Neutrophil (primary cell): ENCODE measurements at regions not wholly inside any gene's neighbourhood (a gene's known extent, or its start where the extent isn't known, plus 50 kb on each side); places are given as distances from the start of the nearest gene placed in this dataset.

Experiments used
- H3K27ac ChIP-seq: fragments of 200-600 bp; sonication (generic); 2 replicates; pipeline ENCODE4 v1.5.1; 2016; ENCODE audit warnings: mild to moderate bottlenecking, moderate library complexity
- H3K27me3 ChIP-seq: fragments of 200-600 bp; sonication (generic); 2 replicates; pipeline ENCODE4 v1.6.0; 2016; ENCODE audit warnings: mild to moderate bottlenecking
- H3K36me3 ChIP-seq: fragments of 200-600 bp; sonication (generic); 2 replicates; pipeline ENCODE4 v1.5.1; 2017
- H3K4me1 ChIP-seq, 2 experiments: fragments of 200-600 bp in 1 of 2; sonication (generic) in 1 of 2; 1 replicate in 1 of 2; 2 replicates in 1 of 2; pipeline versions ENCODE4 v1.5.1 to v1.6.1; 2013 to 2016; ENCODE audit warnings: low read depth in 1 of 2, low read length in 1 of 2, mild to moderate bottlenecking in 1 of 2, moderate library complexity in 1 of 2; ENCODE audit not compliant: control insufficient read depth in 1 of 2, insufficient read depth in 1 of 2
- H3K4me3 ChIP-seq, 2 experiments: fragments of 200-600 bp in 1 of 2; sonication (generic) in 1 of 2; 1 replicate in 1 of 2; 2 replicates in 1 of 2; pipeline ENCODE4 v1.5.1; 2013 to 2016; ENCODE audit warnings: low read depth in 1 of 2, low read length in 1 of 2, mild to moderate bottlenecking in 1 of 2, moderate library complexity in 1 of 2
- H3K9me3 ChIP-seq: fragments of 200-600 bp; sonication (generic); 2 replicates; pipeline ENCODE4 v1.5.1; 2016
- TF ChIP-seq, protein P1 (sequence below): fragments of 200-600 bp; sonication (generic); IDR thresholded peaks from 2 replicates; pipeline ENCODE4 v1.5.1; 2016; ENCODE audit warnings: antibody characterized with exemption

- TF ChIP-seq, protein P1, sequence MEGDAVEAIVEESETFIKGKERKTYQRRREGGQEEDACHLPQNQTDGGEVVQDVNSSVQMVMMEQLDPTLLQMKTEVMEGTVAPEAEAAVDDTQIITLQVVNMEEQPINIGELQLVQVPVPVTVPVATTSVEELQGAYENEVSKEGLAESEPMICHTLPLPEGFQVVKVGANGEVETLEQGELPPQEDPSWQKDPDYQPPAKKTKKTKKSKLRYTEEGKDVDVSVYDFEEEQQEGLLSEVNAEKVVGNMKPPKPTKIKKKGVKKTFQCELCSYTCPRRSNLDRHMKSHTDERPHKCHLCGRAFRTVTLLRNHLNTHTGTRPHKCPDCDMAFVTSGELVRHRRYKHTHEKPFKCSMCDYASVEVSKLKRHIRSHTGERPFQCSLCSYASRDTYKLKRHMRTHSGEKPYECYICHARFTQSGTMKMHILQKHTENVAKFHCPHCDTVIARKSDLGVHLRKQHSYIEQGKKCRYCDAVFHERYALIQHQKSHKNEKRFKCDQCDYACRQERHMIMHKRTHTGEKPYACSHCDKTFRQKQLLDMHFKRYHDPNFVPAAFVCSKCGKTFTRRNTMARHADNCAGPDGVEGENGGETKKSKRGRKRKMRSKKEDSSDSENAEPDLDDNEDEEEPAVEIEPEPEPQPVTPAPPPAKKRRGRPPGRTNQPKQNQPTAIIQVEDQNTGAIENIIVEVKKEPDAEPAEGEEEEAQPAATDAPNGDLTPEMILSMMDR = no peak
- H3K27me3 ChIP-seq = no peaks in the 10 kb centered on the region
- H3K4me1 ChIP-seq = no peaks in the 10 kb centered on the region
- no peak overlapping the region for H3K4me3 ChIP-seq
- no peaks in the 10 kb centered on the region for H3K9me3 ChIP-seq
- no peaks in the 10 kb centered on the region for H3K36me3 ChIP-seq
- no peak overlapping the region for H3K27ac ChIP-seq
These were observed 226.9 kb downstream of the IRX2 start for GRCh38 chr5:2524620-2525019.

DNA sequence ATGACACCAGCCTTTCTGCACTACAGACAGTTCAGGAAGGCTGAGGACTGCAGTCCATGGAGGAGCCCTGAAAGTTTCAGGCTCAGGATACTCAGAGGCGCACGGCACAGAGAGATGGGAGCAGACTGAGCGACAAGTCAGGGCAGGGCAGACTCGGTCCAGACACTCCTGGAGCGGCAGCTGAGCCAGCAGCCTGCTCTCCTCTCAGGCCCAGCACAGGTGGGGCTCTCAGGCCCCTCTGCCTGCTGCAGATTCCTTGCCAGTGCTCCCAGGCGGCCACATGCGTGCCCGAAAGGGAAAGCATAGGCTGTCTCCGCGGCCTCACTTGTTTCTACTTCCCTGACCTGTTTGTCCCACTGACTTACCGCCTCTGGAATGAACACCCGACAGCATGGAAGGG is 228.3 kb downstream of the IRX2 start:
- H3K4me3 ChIP-seq = no peak overlapping the region

DNA sequence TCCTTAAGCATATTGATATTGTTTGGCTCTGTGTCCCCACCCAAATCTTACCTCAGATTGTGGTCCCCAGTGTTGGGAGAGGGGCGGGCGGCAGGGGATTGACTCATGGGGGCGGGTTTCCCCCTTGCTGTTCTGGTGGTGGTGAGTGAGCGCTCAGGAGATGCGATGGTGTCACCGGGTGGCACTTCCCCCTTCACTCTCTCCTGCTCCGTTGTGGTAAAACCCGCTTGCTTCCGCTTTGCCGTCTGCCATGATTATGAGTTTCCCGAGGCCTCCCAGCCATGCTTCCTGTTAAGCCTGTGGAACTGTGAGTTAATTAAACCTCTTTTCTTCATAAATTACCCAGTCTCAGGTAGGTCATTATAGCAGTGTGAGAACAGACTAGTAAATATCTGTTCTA is 229.1 kb downstream of the IRX2 start:
- H3K27ac ChIP-seq = no peak overlapping the region
- no peaks in the 10 kb centered on the region for H3K4me1 ChIP-seq
- H3K9me3 ChIP-seq = no peaks in the 10 kb centered on the region
- H3K4me3 ChIP-seq = no peak overlapping the region
- no peaks in the 10 kb centered on the region for H3K36me3 ChIP-seq
- no peaks in the 10 kb centered on the region for H3K27me3 ChIP-seq
- TF ChIP-seq, protein P1 = no peak

More for the DNA sequence above, 228.3 kb downstream of the IRX2 start:
- Histone ChIP-seq H3K4me1 (no peaks in the 10 kb centered on the region), H3K27me3 (no peaks in the 10 kb centered on the region), H3K27ac (no peak overlapping the region), H3K9me3 (no peaks in the 10 kb centered on the region), H3K36me3 (no peaks in the 10 kb centered on the region)
- TF ChIP-seq, protein P1 = no peak

GRCh38 chr5:2519153-2519552 is 232.3 kb downstream of the IRX2 start:
- Histone ChIP-seq H3K4me1 (no peaks in the 10 kb centered on the region), H3K36me3 (no peaks in the 10 kb centered on the region), H3K4me3 (no peak overlapping the region), H3K27me3 (no peaks in the 10 kb centered on the region), H3K9me3 (no peaks in the 10 kb centered on the region), H3K27ac (no peak overlapping the region)
- TF ChIP-seq, protein P1 = no peak

- Histone ChIP-seq H3K36me3 (no peaks in the 10 kb centered on the region), H3K27ac (no peak overlapping the region), H3K4me1 (no peaks in the 10 kb centered on the region), H3K4me3 (no peak overlapping the region), H3K9me3 (no peaks in the 10 kb centered on the region), H3K27me3 (no peaks in the 10 kb centered on the region)
- TF ChIP-seq, protein P1 = no peak
These were observed 234.0 kb downstream of the IRX2 start for GRCh38 chr5:2517451-2517850.
